Dermis blood vessel endothelial cell (primary cell): ENCODE measurements at regions not wholly inside any gene's neighbourhood (a gene's known extent, or its start where the extent isn't known, plus 50 kb on each side); places are given as distances from the start of the nearest gene placed in this dataset.
"Not testable (repeated sequence)": the region's sequence is repeated elsewhere in the genome, so short reads cannot be mapped to it uniquely, and the experiment has no call there.

Source experiments
- DNase-seq: peaks from one replicate; pipeline ENCODE4 v3.0.0; 2010

DNA sequence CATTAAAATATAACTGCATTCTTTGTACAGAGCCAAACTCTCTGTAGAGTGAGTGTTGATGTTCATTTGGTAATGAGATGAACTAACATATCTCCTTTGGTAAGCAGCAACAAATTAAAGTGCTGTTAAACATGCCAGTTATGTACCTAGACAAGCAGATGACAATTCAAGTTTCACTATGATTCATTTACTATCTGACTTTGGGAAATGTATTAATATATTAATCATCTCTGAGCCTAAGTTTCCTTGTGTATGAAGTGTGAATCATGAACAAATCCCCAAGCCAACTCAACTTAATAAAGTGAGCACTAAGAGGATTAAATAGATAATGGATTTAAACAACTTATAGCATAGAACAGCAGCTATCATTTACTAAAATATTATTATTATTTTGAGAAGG is 1044.2 kb downstream of the GLUD2 start:
- DNase-seq: no peak

DNA sequence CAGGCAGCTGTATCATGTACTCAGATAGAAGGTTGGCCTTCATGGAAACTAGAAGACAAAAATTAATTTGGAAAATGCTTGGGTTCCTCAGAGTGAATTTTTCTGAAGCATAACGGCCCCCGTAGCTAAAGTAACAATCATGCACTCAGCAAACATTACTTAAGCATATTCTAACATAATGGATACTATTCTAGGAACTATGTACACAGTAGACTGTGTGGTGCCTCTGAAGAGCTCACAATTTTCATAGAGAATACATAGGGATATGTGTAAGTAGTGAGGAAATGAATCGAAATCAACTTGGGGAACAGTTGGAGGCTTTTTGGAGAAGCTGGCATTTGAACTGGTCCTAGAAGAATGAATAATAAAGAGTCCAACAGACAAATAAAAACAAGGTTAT is 1045.0 kb downstream of the GLUD2 start:
- no peak for DNase-seq

DNA sequence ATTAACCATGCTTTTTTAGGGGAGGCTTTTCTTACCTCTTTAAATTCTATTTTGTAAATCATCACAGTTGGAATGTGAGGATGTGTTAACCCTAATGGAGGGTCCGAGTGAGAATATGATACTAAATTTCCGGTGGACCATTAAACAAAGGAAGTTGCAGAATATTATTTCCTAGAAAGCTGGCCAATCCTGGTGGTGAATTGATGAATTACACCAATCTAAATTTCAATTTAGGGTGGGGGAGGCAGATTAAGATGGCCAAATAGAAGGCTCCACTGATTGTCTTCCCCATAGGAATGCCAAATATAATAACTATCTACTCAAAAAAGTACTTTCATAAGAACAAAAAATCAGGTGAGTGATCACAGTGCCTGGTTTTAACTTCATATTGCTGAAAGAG is 1045.6 kb downstream of the GLUD2 start:
- no peak for DNase-seq

DNA sequence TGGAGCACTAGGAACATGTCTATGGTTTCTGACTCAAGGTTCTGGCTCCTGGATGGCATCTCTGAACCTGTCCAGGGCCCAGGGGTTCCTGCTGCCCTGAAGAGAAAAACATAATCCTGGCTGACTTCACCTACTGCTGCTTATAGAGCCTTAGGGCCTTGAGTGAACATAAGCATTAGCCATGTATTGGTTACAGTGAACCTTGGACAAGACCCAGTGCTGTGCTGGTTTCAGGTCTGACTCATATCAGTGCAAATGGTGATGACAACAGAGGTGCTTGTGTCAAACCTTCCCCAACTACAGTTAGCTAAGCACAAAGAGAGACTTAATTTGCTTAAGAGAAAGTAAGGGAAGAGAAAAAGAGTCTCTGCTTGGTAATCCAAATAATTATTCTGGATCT is 1047.2 kb downstream of the GLUD2 start:
- no peak for DNase-seq

DNA sequence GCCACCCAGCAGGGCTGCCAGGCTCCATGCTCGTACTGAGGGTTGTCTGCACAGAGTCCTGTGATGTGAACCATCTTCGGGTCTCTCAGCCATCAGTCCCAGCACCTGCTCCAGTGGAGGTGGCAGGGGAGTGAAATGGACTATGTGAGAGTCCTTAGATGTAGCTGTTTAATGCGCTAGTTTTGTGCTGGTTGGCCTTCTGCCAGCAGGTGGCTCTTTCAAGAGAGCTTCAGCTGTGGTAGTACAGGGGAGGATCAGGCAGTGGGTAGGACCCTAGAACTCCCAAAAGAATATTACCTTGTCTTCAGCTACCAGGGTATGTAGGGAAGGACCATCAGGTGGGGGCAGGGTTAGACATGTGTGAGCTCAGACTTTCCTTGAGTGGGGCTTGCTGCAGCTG is 1066.0 kb downstream of the GLUD2 start:
- DNase-seq: no peak

DNA sequence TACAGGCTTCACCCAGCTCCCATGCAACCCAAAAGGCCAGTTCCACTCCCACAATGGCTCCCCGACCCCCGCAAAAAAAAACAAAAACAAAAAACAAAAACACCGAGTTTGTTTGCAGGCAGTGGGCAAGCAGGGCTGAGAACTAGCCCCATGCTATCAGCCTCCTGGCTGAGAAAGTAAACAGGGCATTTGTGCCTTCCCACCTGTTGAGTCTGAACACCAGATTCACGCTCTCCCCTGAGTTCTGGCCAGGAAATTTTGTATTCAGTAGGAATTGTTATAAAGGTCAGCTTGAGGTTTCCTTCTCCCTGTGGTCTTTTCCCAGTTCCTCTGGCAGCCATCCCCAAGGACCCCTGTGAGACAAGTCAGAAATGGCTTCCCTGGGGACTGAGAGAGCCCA is 1066.5 kb downstream of the GLUD2 start:
- DNase-seq: no peak

DNA sequence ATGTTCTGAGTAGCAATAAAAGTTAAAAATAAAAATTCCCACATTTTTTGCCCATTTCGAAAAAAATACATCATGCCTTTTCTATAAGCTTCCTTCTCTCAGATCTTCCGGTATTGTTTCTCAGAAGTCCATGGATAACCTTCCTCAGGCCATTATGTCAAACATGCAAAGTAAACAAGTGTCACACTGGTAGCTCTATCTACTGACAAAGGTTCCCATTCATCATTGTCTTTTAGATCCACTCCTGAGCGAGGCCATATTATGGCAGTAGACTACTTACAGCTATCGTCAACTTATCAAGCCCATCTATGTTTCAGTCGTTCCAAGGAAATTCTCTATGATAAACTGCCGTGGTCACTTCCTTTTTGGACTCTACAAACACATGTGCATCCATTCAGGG is 1068.2 kb downstream of the GLUD2 start:
- DNase-seq: no peak

DNA sequence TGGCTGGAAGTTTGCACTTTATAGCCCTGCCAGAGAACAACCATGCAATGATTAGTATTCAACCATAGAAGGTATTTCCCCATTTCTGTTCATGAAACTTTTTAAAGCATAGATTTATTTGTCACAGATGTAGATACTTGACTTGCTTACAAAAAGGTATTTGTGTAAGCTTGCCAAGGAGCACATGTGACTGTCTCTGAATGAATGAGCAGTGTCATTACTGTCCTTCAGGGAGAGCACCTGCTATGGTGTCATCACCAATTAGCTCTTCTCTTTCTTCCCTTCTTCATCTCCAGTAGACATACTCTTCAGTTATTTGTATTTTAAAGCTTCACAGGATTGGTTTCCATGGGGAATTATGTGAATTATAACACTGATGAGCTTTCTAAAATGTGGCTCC is 1064.7 kb upstream of the GRIA3 start:
- no peak for DNase-seq

DNA sequence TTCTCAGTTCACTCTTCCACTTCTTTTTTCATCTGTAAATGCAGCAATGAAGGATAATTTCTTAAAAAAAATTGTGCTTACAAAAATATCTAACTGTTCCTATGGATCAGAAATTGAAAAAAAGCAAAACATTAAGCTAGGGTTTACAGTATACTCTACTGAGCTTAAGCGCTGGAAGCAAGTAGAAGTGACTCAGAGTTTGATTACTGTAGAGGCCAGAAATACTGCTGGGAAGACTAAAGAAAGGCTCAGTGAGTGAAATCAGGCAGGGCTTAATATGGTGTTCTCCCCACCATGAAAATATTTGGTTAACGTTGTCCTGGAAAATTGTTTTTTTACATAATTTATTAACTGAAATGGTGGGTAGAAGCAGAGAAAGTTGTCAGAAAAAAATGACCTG is 1061.8 kb upstream of the GRIA3 start:
- DNase-seq: no peak

DNA sequence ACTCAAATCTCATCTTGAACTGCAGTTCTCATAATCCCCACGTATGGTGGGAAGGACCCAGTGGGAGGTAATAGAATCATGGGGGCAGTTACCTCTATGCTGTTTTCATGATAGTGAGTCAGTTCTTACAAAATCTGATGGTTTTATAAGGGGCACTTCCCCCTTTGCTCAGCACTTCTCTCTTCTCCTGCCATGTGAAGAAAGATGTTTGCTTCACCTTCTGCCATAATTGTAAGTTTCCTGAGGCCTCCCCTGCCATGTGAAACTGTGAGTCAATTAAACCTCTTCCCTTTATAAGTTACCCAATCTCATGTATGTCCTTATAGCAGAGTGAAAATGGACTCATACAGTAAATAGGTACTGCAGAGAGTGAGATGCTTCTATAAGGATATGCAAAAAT is 1050.6 kb upstream of the GRIA3 start:
- no peak for DNase-seq

DNA sequence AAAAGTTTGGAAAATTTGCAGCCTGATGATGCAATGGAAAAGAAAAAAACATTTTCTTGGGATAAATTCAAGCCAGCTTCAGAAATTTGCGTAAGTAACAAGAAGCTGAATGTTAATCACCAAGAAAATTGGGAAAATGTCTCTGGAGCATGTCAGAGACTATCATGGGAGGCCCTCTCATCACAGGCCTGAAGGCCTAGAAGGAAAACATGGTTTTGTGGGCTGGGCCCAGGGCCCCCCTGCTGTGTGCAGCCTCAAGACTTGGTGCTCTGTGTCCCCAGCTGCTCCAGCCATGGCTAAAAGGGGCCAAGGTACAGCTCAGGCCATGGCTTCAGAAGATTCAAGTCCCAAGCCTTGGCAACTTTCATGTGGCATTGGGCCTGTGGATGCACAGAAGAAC is 1049.8 kb upstream of the GRIA3 start:
- DNase-seq: no peak

DNA sequence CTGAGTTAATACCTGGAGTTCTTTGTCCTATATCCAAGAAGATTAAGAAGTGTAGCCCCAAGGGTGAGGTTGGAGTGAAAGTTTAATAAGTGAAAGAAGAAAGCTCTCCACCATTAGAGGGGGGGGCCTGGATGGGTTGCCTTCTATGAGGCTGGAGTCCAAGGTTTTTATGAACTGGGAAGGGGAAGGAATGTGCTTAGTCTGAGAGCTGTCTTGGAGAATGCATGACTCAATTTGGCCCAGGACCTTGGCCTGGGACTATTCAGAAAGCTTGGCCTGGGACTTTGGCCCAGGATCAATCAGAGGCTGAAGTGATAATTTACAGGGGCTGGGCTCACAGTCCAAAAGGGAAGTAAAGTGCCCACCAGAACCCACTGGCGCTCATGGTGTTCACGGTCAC is 1049.0 kb upstream of the GRIA3 start:
- no peak for DNase-seq

DNA sequence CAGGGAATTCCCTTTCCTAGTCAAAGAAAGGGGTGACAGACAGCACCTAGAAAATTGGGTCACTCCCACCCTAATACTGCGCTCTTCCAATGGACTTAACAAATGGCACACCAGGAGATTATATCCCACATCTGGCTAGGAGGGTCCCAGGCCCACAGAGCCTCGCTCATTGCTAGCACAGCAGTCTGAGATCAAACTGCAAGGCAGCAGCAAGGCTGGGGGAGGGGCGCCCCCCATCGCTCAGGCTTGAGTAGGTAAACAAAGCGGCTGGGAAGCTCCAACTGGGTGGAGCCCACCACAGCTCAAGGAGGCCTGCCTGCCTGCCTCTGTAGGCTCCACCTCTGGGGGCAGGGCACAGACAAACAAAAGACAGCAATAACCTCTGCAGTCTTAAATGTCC is 1043.9 kb upstream of the GRIA3 start:
- DNase-seq: not testable (repeated sequence)

DNA sequence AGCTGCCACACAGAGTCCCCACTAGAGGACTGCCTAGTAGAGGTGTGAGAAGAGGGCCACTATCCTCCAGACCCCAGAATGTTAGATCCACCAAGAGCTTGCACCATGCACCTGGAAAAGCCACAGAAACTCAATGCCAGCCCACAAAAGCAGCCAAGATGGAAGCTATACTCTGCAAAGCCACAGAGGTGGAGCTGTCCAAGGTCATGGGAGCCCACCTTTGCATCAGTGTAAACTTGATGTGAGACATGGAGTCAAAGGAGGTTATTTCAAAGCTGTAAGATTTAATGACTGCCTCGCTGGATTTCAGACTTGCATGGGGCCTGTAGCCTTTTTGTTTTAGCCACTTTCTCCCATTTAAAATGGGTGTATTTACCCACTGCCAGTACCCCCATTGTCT is 1030.1 kb upstream of the GRIA3 start:
- no peak for DNase-seq

DNA sequence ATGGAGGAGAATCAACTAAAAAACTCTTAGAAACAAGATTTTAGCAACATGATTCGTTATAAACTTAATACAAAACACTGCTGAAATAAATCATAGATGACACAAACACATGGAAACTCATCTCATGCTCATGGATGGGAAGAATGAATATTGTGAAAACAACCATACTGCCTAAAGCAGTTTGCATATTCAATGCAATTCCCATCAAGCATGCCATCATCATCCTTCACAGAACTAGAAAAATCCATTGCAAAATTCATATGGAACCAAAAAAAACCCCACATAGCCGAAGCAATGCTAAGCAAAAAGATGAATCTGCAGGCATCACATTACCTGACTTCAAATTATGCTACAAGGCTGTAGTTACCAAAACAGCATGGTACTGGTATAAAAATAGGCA is 1015.8 kb upstream of the GRIA3 start:
- DNase-seq: no peak

DNA sequence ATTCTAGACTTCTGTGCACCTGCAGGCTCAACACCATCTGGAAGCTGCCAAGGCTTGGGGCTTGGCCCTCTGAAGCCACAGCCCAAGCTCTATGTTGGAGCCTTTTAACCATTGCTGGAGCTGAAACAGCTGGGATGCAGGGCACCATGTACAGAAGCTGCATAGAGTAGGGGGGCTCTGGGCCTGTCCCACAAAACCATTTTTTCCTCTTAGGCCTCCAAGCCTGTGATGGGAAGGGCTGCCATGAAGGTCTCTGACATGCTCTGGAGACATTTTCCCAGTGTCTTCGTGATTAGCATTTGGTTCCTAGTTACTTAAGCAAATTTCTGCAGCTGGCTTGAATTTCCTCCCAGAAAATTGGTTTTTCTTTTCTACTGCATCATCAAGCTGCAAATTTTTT is 999.3 kb upstream of the GRIA3 start:
- no peak for DNase-seq

DNA sequence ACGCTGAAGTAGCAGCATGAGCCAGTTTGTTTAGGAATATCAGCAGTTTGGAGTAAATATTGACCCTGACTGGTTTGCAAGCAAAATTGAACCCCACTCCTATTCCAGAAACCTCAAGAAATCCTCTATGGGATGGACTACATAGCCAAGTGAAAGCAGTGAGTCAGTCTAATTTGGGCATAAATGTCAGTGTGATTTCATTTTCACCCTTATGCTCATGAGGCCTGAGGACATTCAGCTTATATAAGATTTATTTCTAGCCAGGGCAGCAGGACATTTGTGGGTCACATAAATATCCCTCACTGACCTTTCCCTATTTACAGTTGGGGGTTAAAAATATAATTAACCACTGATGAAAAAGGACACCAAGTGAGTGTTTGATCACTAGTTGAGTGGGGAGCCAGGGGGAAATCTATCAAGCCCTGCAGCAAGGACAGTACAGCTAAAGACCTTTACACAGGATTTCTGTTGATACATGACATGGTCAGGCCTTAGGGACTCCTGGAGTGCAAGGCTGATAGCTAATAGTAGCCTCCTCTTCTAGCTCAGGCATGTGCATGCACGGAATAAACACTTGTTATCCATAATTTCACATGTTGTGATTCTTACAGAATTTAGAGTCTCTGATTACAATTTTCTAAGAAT is 996.9 kb upstream of the GRIA3 start:
- no peak for DNase-seq

DNA sequence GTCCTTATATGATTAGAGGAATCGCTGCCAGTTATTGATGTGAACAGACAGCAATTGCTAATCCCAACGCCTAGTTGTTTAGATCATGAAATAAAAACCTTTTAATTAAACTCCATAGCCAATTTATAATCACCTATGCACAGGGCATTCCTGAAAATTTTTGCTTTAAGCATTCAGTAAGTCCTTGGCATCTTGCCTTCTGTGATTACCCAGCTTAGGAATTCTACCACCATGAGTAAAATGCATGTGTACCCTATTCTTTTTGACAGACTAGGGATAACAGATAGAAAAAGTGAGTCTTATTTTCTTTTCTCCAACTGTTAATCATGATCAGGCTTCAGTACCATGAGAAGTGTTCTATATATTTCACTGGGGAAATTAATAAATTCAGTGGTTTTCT is 995.3 kb upstream of the GRIA3 start:
- DNase-seq: no peak

DNA sequence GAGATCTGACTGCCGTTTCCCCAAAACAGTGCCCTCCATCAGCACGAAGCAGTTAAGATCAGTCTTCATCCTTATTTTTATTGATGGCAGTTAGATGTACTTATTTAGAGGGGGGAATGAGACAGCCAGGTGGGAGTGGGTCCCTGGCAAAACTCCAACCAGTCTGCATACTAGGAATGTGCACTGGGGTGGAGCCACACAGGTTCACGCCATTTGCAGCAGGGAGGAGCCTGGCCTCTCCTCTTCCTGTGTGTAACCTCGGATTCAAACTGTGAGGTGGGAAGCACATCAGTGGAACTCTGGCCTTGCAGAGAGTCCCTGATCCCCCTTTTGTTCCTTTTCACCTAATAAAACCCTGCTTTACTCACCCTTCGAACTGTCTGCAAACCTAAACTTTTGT is 987.7 kb upstream of the GRIA3 start:
- no peak for DNase-seq

DNA sequence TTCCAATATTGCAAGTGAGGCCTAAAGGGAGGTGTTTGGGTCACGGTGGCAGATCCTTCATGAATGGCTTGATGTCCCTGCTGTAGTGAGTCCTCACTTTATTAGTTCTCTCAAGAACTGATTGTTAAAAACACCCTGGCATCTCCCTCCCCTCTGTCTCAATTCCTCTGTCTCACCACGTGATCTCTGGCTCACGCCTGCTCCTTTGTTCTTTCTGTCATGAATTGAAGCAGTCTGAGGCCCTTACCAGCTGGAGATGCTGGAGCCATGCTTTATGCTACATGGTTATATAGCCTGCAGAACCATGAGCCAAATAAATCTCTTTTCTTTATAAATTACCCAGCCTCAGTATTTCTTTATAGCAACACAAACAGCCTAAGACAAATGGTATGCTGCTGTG is 980.7 kb upstream of the GRIA3 start:
- no peak for DNase-seq

DNA sequence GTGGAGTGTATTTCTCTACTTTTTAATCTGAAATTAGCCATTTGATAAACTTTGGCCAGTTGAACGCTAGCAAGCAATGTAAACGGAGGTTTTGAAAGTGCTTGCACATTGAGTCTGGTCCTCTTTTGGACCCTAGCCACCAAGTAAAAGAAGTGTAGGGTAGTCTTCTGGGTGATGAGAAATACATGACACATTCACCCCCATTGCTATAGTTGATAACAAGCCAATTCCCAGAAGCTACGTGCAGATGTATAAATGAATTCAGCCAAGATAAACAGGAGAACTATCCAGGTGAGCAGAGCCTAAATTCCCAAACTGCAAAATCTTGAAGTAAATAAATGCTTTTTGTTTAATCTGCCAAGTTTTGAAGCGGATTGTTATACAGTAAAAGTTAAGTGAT is 965.4 kb upstream of the GRIA3 start:
- no peak for DNase-seq

DNA sequence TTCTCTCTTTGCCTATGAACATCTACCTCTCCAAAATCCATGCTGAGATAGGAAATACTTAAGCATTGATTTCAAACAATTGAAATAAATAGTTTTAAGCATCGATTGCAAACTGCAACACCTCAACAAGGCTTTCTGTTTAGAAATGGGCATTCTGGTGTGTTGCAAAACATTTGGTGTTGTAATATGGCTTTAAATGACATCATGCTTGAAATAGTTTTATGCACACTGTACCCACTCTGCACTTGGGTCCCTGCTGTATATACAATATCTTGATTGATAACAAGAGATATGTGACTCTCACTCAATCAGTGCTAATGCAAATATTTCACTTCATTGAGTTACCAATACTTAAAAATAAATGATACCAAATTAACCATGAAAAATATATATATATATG is 964.9 kb upstream of the GRIA3 start:
- DNase-seq: no peak

DNA sequence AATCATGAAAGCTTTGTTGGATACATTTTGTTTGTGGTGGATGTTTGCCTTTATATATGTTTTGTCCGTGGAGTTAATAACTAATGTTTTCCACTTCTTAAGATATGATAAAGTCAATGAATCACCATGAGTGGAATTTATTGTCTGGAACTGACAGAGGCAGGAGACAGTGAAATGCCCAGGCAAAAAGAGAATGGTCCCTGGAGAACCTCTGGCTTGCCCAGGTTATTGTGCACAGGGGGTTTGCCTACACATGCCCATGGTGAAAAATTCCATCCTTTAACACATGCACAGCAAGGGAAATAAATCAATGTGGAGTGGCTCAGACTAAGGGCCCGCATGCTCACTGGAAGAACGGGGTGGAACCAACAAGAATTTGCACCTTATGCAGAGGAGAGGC is 964.3 kb upstream of the GRIA3 start:
- DNase-seq: no peak

DNA sequence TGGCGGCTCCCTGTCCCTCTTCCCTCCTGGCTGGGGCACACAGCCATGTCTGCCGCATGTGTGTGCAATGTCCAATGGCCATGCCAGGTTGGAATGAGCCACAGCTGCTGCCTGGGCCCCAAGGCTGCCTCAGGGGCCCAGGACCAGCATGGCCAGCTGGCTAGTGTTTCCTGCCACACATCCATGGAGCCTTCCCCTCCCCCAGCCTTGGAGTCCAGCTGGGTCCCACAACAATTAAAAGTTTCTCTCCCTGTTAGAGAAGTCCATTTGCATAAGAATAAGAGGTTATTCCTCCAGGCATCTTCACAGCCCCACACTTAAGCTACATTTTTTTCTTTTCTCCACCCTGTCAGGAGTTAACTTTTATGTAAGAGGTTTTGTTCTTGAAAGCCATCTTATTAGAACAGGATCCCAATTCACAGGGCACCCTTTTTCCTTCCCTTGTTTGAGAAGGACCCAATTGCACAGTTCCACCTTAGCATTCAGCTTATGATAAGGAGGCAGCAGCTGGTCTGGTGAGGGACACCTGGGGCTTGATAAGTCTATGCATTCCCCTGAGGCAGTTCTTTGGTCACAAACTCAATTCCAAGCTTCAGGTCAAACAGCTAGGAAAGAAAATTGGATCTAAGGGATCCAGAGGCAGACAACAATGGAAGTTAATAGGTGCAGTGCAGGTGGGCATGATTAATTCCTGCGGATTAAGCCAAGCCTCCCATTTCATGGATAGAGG is 963.3 kb upstream of the GRIA3 start:
- DNase-seq: no peak

DNA sequence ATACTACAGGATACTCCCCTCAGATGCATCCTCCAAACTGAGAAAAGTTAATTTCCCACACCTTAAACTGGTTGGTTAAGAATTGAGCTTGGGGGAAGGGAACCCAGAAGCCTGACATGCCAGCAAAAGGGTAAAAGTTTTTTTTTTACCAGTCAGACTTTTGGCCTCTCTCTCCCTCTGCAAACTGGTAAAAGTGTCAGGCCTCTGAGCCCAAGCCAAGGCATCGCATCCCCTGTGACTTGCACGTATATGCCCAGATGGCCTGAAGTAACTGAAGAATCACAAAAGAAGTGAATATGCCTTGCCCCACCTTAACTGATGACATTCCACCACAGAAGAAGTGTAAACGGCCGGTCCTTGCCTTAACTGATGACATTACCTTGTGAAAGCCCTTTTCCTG is 962.3 kb upstream of the GRIA3 start:
- DNase-seq: not testable (repeated sequence)
